K562 (cell line): ENCODE measurements at regions not wholly inside any gene's neighbourhood (a gene's known extent, or its start where the extent isn't known, plus 50 kb on each side); places are given as distances from the start of the nearest gene placed in this dataset.

Source experiments
- ATAC-seq: fragments of 200-7000 bp; cut with Tn5 transposase; 3 replicates; pipeline ENCODE4 v1.9.1; 2020; ENCODE audit warnings: moderate library complexity
- BruUV-seq: library from RNA; stranded (reverse); fragments of 400-500 nt; replicated peaks from 2 replicates; lab custom pipeline; 2021; lab: Mats Ljungman, UMichigan
- CTCF ChIA-PET: fragments of 300-600 bp; formaldehyde crosslinking; extraction: SDS; loops from one replicate; lab custom pipeline; 2021; ENCODE audit warnings: low intra/inter-chr PET ratio; lab: Yijun Ruan, JAX
- POLR2A ChIA-PET: fragments of 300-600, 350-650 bp; sonication (Branson Sonifier 250); formaldehyde crosslinking; extraction: SDS; loops from one replicate; lab custom pipeline; 2021; ENCODE audit warnings: antibody characterized with exemption, inconsistent platforms; lab: Yijun Ruan, JAX
- DNase-seq, 4 experiments: peaks; one replicate each; pipeline versions ENCODE4 v3.0.0 to v3.0.0-alpha.2; 2011 to 2018; ENCODE audit warnings: low spot score in 3 of 4, mixed read lengths in 3 of 4; ENCODE audit errors: extremely low read depth in 1 of 4
- FAIRE-seq: peaks from 2 replicates; lab custom pipeline; 2011; peaks lifted over from hg19 to GRCh38; lab: Jason Lieb, UNC
- H2AFZ ChIP-seq: 2 replicates; pipeline ENCODE4 v1.6.0; 2011; ENCODE audit warnings: low read depth, low read length, control low read depth, inconsistent platforms
- H3K27ac ChIP-seq: fragments of 200-600 bp; 3 replicates; pipeline ENCODE4 v1.8.0; 2011; ENCODE audit warnings: low read depth, mild to moderate bottlenecking, control low read depth, inconsistent platforms, low read length, moderate library complexity, mixed read lengths; ENCODE audit errors: extremely low read depth
- H3K27me3 ChIP-seq, 2 experiments: fragments of 300-600 bp in 1 of 2; 2 replicates in 1 of 2; 3 replicates in 1 of 2; pipeline versions ENCODE4 v1.6.0 to v1.8.0; 2011; ENCODE audit warnings: inconsistent platforms in 2 of 2, low read length in 2 of 2, mild to moderate bottlenecking in 1 of 2, mixed read lengths in 1 of 2, moderate library complexity in 1 of 2; ENCODE audit not compliant: control insufficient read depth in 2 of 2, insufficient read depth in 2 of 2
- H3K36me3 ChIP-seq: fragments of 300-600 bp; 3 replicates; pipeline ENCODE4 v1.8.0; 2011; ENCODE audit warnings: mild to moderate bottlenecking, low read length, inconsistent platforms; ENCODE audit not compliant: control insufficient read depth, insufficient read depth
- H3K4me1 ChIP-seq, 2 experiments: fragments of 200-600 bp in 1 of 2; replicated peaks in 1 of 2; 2 replicates in 1 of 2; 3 replicates in 1 of 2; pipeline versions ENCODE4 v1.5.1 to v1.8.0; 2011; ENCODE audit warnings: inconsistent platforms in 2 of 2, low read length in 2 of 2, mild to moderate bottlenecking in 1 of 2, mixed read lengths in 1 of 2, moderate library complexity in 1 of 2; ENCODE audit not compliant: control insufficient read depth in 2 of 2, insufficient read depth in 2 of 2
- H3K4me2 ChIP-seq: 2 replicates; pipeline ENCODE4 v1.6.1; 2011; ENCODE audit warnings: low read length, control low read depth, inconsistent platforms, mixed read lengths; ENCODE audit not compliant: insufficient read depth
- H3K4me3 ChIP-seq: fragments of 200-600 bp; sonication (generic), shearing (Covaris generic); 2 replicates; pipeline ENCODE4 v1.5.1; 2016; ENCODE audit warnings: control low read depth, inconsistent platforms
- H3K79me2 ChIP-seq: fragments of 200-600 bp; 3 replicates; pipeline ENCODE4 v1.8.0; 2011; ENCODE audit warnings: low read length, inconsistent platforms; ENCODE audit not compliant: control insufficient read depth, insufficient read depth
- H3K9ac ChIP-seq, 2 experiments: 2 replicates each; pipeline versions ENCODE4 v1.6.0 to v1.6.1; 2011; ENCODE audit warnings: low read depth in 2 of 2, low read length in 2 of 2, control low read depth in 1 of 2, inconsistent platforms in 1 of 2, mild to moderate bottlenecking in 1 of 2, mixed read lengths in 1 of 2; ENCODE audit not compliant: insufficient read depth in 1 of 2
- H3K9me1 ChIP-seq: one replicate; pipeline ENCODE4 v1.6.0; 2011; ENCODE audit warnings: inconsistent platforms, mild to moderate bottlenecking, low read length, moderate library complexity; ENCODE audit not compliant: control insufficient read depth, insufficient read depth
- H3K9me3 ChIP-seq: replicated peaks from 2 replicates; pipeline ENCODE4 v1.5.1; 2011; ENCODE audit warnings: low read depth, low read length, inconsistent platforms; ENCODE audit not compliant: control insufficient read depth, insufficient read depth
- H4K20me1 ChIP-seq: replicated peaks from 2 replicates; pipeline ENCODE4 v1.6.1; 2011; ENCODE audit warnings: low read length, inconsistent platforms, mixed read lengths; ENCODE audit not compliant: control insufficient read depth, insufficient read depth
- CHCHD3 ChIP-seq: fragments of 250-450 bp; sonication (Bioruptor Pico); IDR thresholded peaks from 2 replicates; pipeline ENCODE4 v2.1.2; 2022; ENCODE audit warnings: mild to moderate bottlenecking
- COPS2 ChIP-seq: fragments of 450-650 bp; conservative IDR thresholded peaks from 2 replicates; pipeline ENCODE4 v1.6.1; 2016; ENCODE audit warnings: mild to moderate bottlenecking, moderate library complexity
- DLX4 ChIP-seq: fragments of 250-450 bp; sonication (Bioruptor Pico); IDR thresholded peaks from 2 replicates; pipeline ENCODE4 v1.6.1; 2021; ENCODE audit warnings: mild to moderate bottlenecking
- HNRNPK ChIP-seq: fragments of 200-400 bp; formaldehyde crosslinking; IDR thresholded peaks from one replicate; pipeline ENCODE4 v1.6.1; 2018; ENCODE audit warnings: mild to moderate bottlenecking, low read depth, low read length; ENCODE audit not compliant: poor library complexity, severe bottlenecking
- HNRNPUL1 ChIP-seq: fragments of 200-400 bp; formaldehyde crosslinking; IDR thresholded peaks from 2 replicates; pipeline ENCODE4 v1.6.1; 2017; ENCODE audit warnings: low read length
- HSF4 ChIP-seq: fragments of 250-450 bp; sonication (Bioruptor Pico); IDR thresholded peaks from 2 replicates; pipeline ENCODE4 v2.1.2; 2022; ENCODE audit warnings: mild to moderate bottlenecking, moderate library complexity, borderline replicate concordance
- MAFK ChIP-seq: IDR thresholded peaks from 2 replicates; pipeline ENCODE4 v1.6.1; 2011; ENCODE audit warnings: low read length, improper control_type of control experiment
- STAT5A ChIP-seq: IDR thresholded peaks from 2 replicates; pipeline ENCODE4 v1.6.1; 2012; ENCODE audit warnings: low read length, inconsistent platforms, borderline replicate concordance
- TFAP4 ChIP-seq: sonication (generic); formaldehyde crosslinking; IDR thresholded peaks from 2 replicates; pipeline ENCODE4 v1.8.0; 2022; ENCODE audit warnings: missing genetic modification reagents, mild to moderate bottlenecking, moderate library complexity, borderline replicate concordance
- ZBTB2 ChIP-seq: fragments of 450-650 bp; IDR thresholded peaks from 2 replicates; pipeline ENCODE4 v1.6.1; 2016; ENCODE audit warnings: antibody characterized with exemption
- ZC3H4 ChIP-seq: sonication (generic); formaldehyde crosslinking; IDR thresholded peaks from 2 replicates; pipeline ENCODE4 v1.9.0; 2021; ENCODE audit warnings: missing genetic modification reagents, borderline replicate concordance
- ZSCAN29 ChIP-seq: fragments of 450-650 bp; IDR thresholded peaks from 2 replicates; pipeline ENCODE4 v1.6.1; 2017
- WGBS: fragments of 100-300 bp; shearing (Covaris generic); methylation state at CpG from one replicate; pipeline ENCODE4 v1.1.6; 2016; ENCODE audit warnings: low coverage, mixed read lengths; ENCODE audit not compliant: insufficient coverage; ENCODE audit errors: missing lambda C conversion rate; 5-methylcytosine and 5-hydroxymethylcytosine counted together
- in situ Hi-C: fragments of 300-500 bp; cut with MboI; formaldehyde crosslinking; loops from 4 replicates; pipeline ENCODE4 v1.15.0; 2018; ENCODE audit warnings: inconsistent platforms, mixed read lengths
- intact Hi-C: fragments of 100-400 bp; cut with micrococcal nuclease; formaldehyde crosslinking; loops from 2 replicates; pipeline ENCODE4 v1.14.2; 2022
- TF ChIP-seq, protein P1 (sequence below): fragments of 450-650 bp; IDR thresholded peaks from one replicate; pipeline ENCODE4 v1.6.1; 2018; ENCODE audit warnings: mild to moderate bottlenecking, moderate library complexity; ENCODE audit not compliant: partially characterized antibody

- no peak for TF ChIP-seq HNRNPK
- TF ChIP-seq ZBTB2, result no peak
- TF ChIP-seq DLX4 (CRISPR knock-in tag), result no peak
- TF ChIP-seq ZSCAN29, result no peak
- TF ChIP-seq MAFK, result no peak
- no peak for TF ChIP-seq TFAP4
- TF ChIP-seq, all 486 proteins: peak for 0
These were observed 288.5 kb upstream of the UMPS start (continued) for GRCh38 chr3:124441766-124442165.

DNA sequence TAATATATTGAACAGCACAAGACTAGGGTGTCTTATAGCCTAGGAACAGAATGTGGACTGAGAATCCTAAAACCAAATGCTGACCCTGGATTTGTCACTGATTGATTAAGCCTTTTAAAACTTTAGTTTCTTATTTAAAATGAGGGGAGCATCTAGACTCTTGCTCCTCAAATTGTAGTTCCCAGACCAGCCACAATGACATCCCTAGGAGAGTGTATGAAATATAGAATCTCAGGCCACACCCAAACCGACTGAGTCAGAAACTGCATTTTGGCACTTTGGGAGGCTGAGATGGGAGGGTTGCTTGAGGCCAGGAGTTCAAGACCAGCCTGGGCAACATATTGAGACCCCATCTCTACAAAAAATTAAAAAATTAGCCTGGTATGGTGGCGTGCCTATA, 287.8 kb upstream of the UMPS start:
- in situ Hi-C loops, result no loop called here
- TF ChIP-seq HSF4 (CRISPR knock-in tag), result no peak
- no peak for TF ChIP-seq STAT5A
- TF ChIP-seq, protein P1, sequence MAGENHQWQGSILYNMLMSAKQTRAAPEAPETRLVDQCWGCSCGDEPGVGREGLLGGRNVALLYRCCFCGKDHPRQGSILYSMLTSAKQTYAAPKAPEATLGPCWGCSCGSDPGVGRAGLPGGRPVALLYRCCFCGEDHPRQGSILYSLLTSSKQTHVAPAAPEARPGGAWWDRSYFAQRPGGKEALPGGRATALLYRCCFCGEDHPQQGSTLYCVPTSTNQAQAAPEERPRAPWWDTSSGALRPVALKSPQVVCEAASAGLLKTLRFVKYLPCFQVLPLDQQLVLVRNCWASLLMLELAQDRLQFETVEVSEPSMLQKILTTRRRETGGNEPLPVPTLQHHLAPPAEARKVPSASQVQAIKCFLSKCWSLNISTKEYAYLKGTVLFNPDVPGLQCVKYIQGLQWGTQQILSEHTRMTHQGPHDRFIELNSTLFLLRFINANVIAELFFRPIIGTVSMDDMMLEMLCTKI, result no peak
- no peak for TF ChIP-seq CHCHD3 (CRISPR knock-in tag)
- no peak for TF ChIP-seq HNRNPUL1
- TF ChIP-seq ZC3H4 (CRISPR knock-in tag), result no peak
- TF ChIP-seq COPS2, result no peak
- POLR2A ChIA-PET, result no interaction called here
- Histone ChIP-seq H3K79me2 (no peaks in the 10 kb centered on the region), H3K9ac (no peak overlapping the region), H3K9me1 (no peaks in the 10 kb centered on the region), H2AFZ (no peak overlapping the region), H3K4me2 (no peak overlapping the region), H3K9me3 (no peaks in the 10 kb centered on the region), H3K36me3 (no peaks in the 10 kb centered on the region), H3K4me1 (no peaks in the 10 kb centered on the region), H3K4me3 (no peak overlapping the region), H4K20me1 (no peaks in the 10 kb centered on the region), H3K27ac (no peak overlapping the region), H3K27me3 (no peaks in the 10 kb centered on the region)
- BruUV-seq, result no TSS peak
- ATAC-seq (no peak), DNase-seq (no peak), FAIRE-seq (no peak)
- intact Hi-C loops, result no loop called here
- 0% methylated on average over 2 of the region's 2 CpGs for WGBS
- CTCF ChIA-PET, result no interaction called here
